HK-2 (cell line): ENCODE measurements at regions not wholly inside any gene's neighbourhood (a gene's known extent, or its start where the extent isn't known, plus 50 kb on each side); places are given as distances from the start of the nearest gene placed in this dataset.
"Not testable (repeated sequence)": the region's sequence is repeated elsewhere in the genome, so short reads cannot be mapped to it uniquely, and the experiment has no call there.

Experiments used
- DNase-seq: peaks from one replicate; pipeline ENCODE4 v3.0.0-alpha.2; 2018; ENCODE audit not compliant: unreplicated experiment

- not testable (repeated sequence) for DNase-seq
Observed at GRCh38 chr9:91021656-91022055, 220.0 kb downstream of the SYK start.

- no peak for DNase-seq
Observed at GRCh38 chr9:91023741-91024140, 222.1 kb downstream of the SYK start.

GRCh38 chr9:91024841-91025240 is 223.2 kb downstream of the SYK start:
- no peak for DNase-seq

- DNase-seq: no peak
Observed at GRCh38 chr9:91025856-91026255, 224.2 kb downstream of the SYK start.

- DNase-seq: no peak
Observed at GRCh38 chr9:91026266-91026665, 224.6 kb downstream of the SYK start.

- DNase-seq: no peak
Observed at GRCh38 chr9:91027005-91027404, 225.4 kb downstream of the SYK start.

- DNase-seq: no peak
Observed at GRCh38 chr9:91028166-91028827, 226.7 kb downstream of the SYK start.

GRCh38 chr9:91029650-91030361 is 228.2 kb downstream of the SYK start:
- no peak for DNase-seq

- DNase-seq: no peak
Observed at GRCh38 chr9:91032121-91032531, 230.5 kb downstream of the SYK start.

- no peak for DNase-seq
Observed at GRCh38 chr9:91033270-91033669, 231.7 kb downstream of the SYK start.

- peak; percentile 14 for DNase-seq
Observed at GRCh38 chr9:91033797-91034196, 232.2 kb downstream of the SYK start.

- DNase-seq: no peak
Observed at GRCh38 chr9:91034521-91034920, 232.9 kb downstream of the SYK start.

GRCh38 chr9:91034976-91035824 is 233.6 kb downstream of the SYK start:
- no peak for DNase-seq

- DNase-seq: no peak
Observed at GRCh38 chr9:91035825-91036208, 234.2 kb downstream of the SYK start.

GRCh38 chr9:91036356-91036755 is 234.7 kb downstream of the SYK start:
- DNase-seq: no peak

GRCh38 chr9:91036826-91037510 is 235.3 kb downstream of the SYK start:
- peak; percentile 42 for DNase-seq

GRCh38 chr9:91037511-91038482 is 236.2 kb downstream of the SYK start:
- peak; percentile 31 for DNase-seq

GRCh38 chr9:91038483-91039124 is 237.0 kb downstream of the SYK start:
- no peak for DNase-seq

- no peak for DNase-seq
Observed at GRCh38 chr9:91039125-91039834, 237.7 kb downstream of the SYK start.

GRCh38 chr9:91039835-91040140 is 238.2 kb downstream of the SYK start:
- no peak for DNase-seq
